ENCODE measurements at regions not wholly inside any gene's neighbourhood (a gene's known extent, or its start where the extent isn't known, plus 50 kb on each side); places are given as distances from the start of the nearest gene placed in this dataset.

DNA sequence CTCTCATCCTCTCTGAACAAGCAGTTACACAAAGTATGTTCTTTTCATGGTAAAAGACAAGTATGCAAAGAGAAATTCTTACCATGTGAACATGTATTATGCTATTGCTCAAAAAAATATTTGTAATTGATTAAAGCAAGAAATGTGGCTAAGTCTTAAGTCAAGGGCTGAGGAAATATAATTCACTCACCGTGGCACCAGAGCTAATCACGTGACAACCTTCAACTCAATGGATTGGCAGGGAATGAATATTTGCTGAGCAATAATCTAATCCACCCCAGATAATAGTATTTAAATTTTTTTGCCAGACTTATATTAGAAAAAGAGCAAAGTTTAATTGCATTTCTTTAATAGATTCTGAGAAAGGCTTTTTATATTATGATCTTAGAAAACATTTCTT, 310.2 kb downstream of the HS3ST1 start:
- H3K4me2 ChIP-seq (ENCODE audit: low read length), result no peak overlapping the region
- no CpG with 5 or more reads among the region's 2 CpGs for WGBS (ENCODE audit: extremely low coverage, insufficient coverage, low lambda C conversion rate)

DNA sequence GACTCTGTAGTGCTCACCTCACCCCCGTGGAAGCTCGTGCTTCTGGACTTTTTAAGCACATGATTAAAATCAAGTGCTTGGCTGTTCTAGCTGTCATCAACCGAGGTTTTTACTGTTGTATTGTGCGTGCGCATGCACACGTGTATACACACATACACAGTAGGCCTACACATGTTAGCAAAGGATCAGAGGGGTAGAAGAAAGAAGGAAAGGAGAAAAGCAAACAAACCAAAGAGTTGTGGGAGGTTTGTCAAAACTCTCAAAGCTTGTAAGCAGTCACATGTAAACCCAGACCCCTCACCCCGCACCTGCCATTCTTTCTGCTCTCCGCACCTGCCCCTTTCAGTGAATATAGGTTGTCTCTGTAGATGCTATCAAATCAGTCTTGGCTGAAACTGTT, 311.8 kb downstream of the HS3ST1 start:
- Histone ChIP-seq H3K79me2 (ENCODE audit: control insufficient read depth, insufficient read depth, low read length) (no peaks in the 10 kb centered on the region), H2BK120ac (ENCODE audit: low read depth, low read length) (no peak overlapping the region), H2BK5ac (ENCODE audit: low read length) (no peak overlapping the region), H3K18ac (ENCODE audit: low read length) (no peak overlapping the region), H2AK5ac (ENCODE audit: low read length) (no peak overlapping the region), H3K4ac (ENCODE audit: low read depth, low read length) (no peak overlapping the region), H3K4me2 (ENCODE audit: low read length) (no peak overlapping the region), H3K56ac (ENCODE audit: low read length) (no peak overlapping the region), H3K4me1 (ENCODE audit: control insufficient read depth, low read depth, low read length) (no peaks in the 10 kb centered on the region), H4K8ac (ENCODE audit: low read depth, low read length) (no peak overlapping the region), H3K23ac (ENCODE audit: low read length) (no peak overlapping the region), H3K4me3 (ENCODE audit: low read length) (no peak overlapping the region), H4K5ac (ENCODE audit: low read length) (no peak overlapping the region), H3K36me3 (ENCODE audit: control insufficient read depth, insufficient read depth, low read length) (no peaks in the 10 kb centered on the region), H2BK15ac (replicated peaks; ENCODE audit: low read depth) (no peak overlapping the region), H3K27ac (ENCODE audit: low read depth, low read length) (no peak overlapping the region), H3K79me1 (ENCODE audit: low read length) (no peaks in the 10 kb centered on the region), H3K9ac (ENCODE audit: low read length) (no peak overlapping the region), H3K27me3 (ENCODE audit: insufficient read depth, low read length, poor library complexity) (no peaks in the 10 kb centered on the region)
- DNase-seq, result no peak
- no CpG with 5 or more reads among the region's 8 CpGs for WGBS (ENCODE audit: extremely low coverage, insufficient coverage, low lambda C conversion rate)

More for the DNA sequence above, 310.2 kb downstream of the HS3ST1 start:
- Histone ChIP-seq H3K23ac (ENCODE audit: low read length) (no peak overlapping the region), H3K9ac (ENCODE audit: low read length) (no peak overlapping the region), H4K8ac (ENCODE audit: low read depth, low read length) (no peak overlapping the region), H3K79me1 (ENCODE audit: low read length) (no peaks in the 10 kb centered on the region), H3K18ac (ENCODE audit: low read length) (no peak overlapping the region), H2BK5ac (ENCODE audit: low read length) (no peak overlapping the region), H3K27me3 (ENCODE audit: insufficient read depth, low read length, poor library complexity) (no peaks in the 10 kb centered on the region), H3K56ac (ENCODE audit: low read length) (no peak overlapping the region), H3K4me1 (ENCODE audit: control insufficient read depth, low read depth, low read length) (no peaks in the 10 kb centered on the region), H3K4me3 (ENCODE audit: low read length) (no peak overlapping the region), H2AK5ac (ENCODE audit: low read length) (no peak overlapping the region), H3K4ac (ENCODE audit: low read depth, low read length) (no peak overlapping the region), H2BK120ac (ENCODE audit: low read depth, low read length) (no peak overlapping the region), H2BK15ac (replicated peaks; ENCODE audit: low read depth) (no peak overlapping the region), H3K36me3 (ENCODE audit: control insufficient read depth, insufficient read depth, low read length) (no peaks in the 10 kb centered on the region), H4K5ac (ENCODE audit: low read length) (no peak overlapping the region), H3K79me2 (ENCODE audit: control insufficient read depth, insufficient read depth, low read length) (no peaks in the 10 kb centered on the region), H3K27ac (ENCODE audit: low read depth, low read length) (no peak overlapping the region)
- DNase-seq, result no peak

DNA sequence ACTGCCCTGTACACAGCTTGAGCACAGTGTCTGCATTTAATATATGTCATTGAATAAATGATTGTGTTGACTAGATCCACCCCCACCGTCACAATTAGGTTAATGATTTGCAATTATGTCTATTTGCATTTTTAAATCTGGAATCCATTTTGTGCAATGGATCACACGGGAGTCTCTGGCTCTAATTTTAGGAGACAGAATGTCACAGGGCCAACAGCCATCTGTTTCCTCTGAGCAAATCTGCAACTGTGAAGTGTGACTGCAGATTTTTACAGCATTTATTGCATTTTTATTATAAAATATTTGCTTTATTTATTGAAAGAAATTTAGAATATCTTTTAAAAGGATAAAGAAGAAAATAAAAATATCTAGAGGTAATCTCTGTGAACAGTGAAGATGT, 316.8 kb downstream of the HS3ST1 start:
- Histone ChIP-seq H4K8ac (ENCODE audit: low read depth, low read length) (no peak overlapping the region), H2BK5ac (ENCODE audit: low read length) (no peak overlapping the region), H4K5ac (ENCODE audit: low read length) (no peak overlapping the region), H3K18ac (ENCODE audit: low read length) (no peak overlapping the region), H3K23ac (ENCODE audit: low read length) (no peak overlapping the region), H3K4me2 (ENCODE audit: low read length) (no peak overlapping the region), H3K56ac (ENCODE audit: low read length) (no peak overlapping the region), H2BK120ac (ENCODE audit: low read depth, low read length) (no peak overlapping the region), H3K36me3 (ENCODE audit: control insufficient read depth, insufficient read depth, low read length) (no peaks in the 10 kb centered on the region), H3K27ac (ENCODE audit: low read depth, low read length) (no peak overlapping the region), H2BK15ac (replicated peaks; ENCODE audit: low read depth) (no peak overlapping the region), H2AK5ac (ENCODE audit: low read length) (no peak overlapping the region), H3K79me1 (ENCODE audit: low read length) (no peaks in the 10 kb centered on the region), H3K79me2 (ENCODE audit: control insufficient read depth, insufficient read depth, low read length) (no peaks in the 10 kb centered on the region), H3K4me3 (ENCODE audit: low read length) (no peak overlapping the region), H3K9ac (ENCODE audit: low read length) (no peak overlapping the region), H3K27me3 (ENCODE audit: insufficient read depth, low read length, poor library complexity) (no peaks in the 10 kb centered on the region), H3K4me1 (ENCODE audit: control insufficient read depth, low read depth, low read length) (no peaks in the 10 kb centered on the region), H3K4ac (ENCODE audit: low read depth, low read length) (no peak overlapping the region)
- WGBS (ENCODE audit: extremely low coverage, insufficient coverage, low lambda C conversion rate), result no CpG with 5 or more reads among the region's 2 CpGs
- no peak for DNase-seq

DNA sequence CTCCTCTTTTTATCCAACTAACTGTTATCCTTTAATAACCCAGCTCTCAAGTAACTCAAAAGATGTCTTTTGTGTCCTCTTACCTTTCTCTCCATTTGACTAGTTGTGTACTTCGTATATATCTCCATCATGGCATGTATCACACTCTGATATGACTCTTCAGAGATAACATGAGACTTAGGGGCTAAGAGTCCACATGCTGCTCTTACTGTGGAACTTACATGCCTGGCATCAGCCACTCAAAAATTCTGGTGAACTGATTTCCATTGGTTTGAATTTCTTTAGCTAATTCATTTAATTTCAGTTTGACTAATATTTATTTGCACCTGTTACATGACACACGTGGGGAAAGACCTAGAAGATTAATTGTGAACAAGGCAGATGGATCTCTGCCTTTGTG, 317.3 kb downstream of the HS3ST1 start:
- no peaks in the 10 kb centered on the region for H3K79me2 ChIP-seq (ENCODE audit: control insufficient read depth, insufficient read depth, low read length)
- no peak overlapping the region for H3K4me3 ChIP-seq (ENCODE audit: low read length)
- H3K4ac ChIP-seq (ENCODE audit: low read depth, low read length), result no peak overlapping the region
- no peak overlapping the region for H4K8ac ChIP-seq (ENCODE audit: low read depth, low read length)
- H3K36me3 ChIP-seq (ENCODE audit: control insufficient read depth, insufficient read depth, low read length), result no peaks in the 10 kb centered on the region
- H3K18ac ChIP-seq (ENCODE audit: low read length), result no peak overlapping the region
- H3K9ac ChIP-seq (ENCODE audit: low read length), result no peak overlapping the region
- no peak overlapping the region for H2BK15ac ChIP-seq (replicated peaks; ENCODE audit: low read depth)
- H4K5ac ChIP-seq (ENCODE audit: low read length), result no peak overlapping the region
- no peak overlapping the region for H3K23ac ChIP-seq (ENCODE audit: low read length)
- H2BK5ac ChIP-seq (ENCODE audit: low read length), result no peak overlapping the region
- H3K27me3 ChIP-seq (ENCODE audit: insufficient read depth, low read length, poor library complexity), result no peaks in the 10 kb centered on the region
- no peaks in the 10 kb centered on the region for H3K4me1 ChIP-seq (ENCODE audit: control insufficient read depth, low read depth, low read length)
- DNase-seq, result no peak
- no peak overlapping the region for H2AK5ac ChIP-seq (ENCODE audit: low read length)
- H2BK120ac ChIP-seq (ENCODE audit: low read depth, low read length), result no peak overlapping the region
- H3K56ac ChIP-seq (ENCODE audit: low read length), result no peak overlapping the region
- no CpG with 5 or more reads among the region's 2 CpGs for WGBS (ENCODE audit: extremely low coverage, insufficient coverage, low lambda C conversion rate)
- no peak overlapping the region for H3K4me2 ChIP-seq (ENCODE audit: low read length)
- H3K27ac ChIP-seq (ENCODE audit: low read depth, low read length), result no peak overlapping the region
- H3K79me1 ChIP-seq (ENCODE audit: low read length), result no peaks in the 10 kb centered on the region

DNA sequence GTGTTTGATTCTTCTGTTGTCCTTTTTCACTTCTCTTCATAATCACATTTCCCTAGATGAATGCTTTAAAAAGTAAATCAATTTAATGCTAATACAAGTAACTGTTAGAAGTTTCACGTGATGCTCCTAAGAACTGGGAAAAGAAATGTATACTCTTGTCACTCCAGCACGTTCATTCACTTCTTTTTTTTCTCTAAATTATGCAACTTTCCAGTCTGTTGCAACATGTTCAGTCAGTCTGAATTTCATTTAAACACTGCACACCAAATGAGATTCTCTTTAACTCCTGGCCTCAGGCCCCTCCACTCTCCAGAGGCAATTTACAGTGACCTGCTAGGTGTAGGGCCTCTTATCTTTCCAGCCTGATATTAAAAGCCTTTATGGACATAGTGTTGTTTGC, 321.9 kb downstream of the HS3ST1 start:
- Histone ChIP-seq H3K9ac (ENCODE audit: low read length) (no peak overlapping the region), H3K23ac (ENCODE audit: low read length) (no peak overlapping the region), H3K56ac (ENCODE audit: low read length) (no peak overlapping the region), H4K5ac (ENCODE audit: low read length) (no peak overlapping the region), H3K4me1 (ENCODE audit: control insufficient read depth, low read depth, low read length) (no peaks in the 10 kb centered on the region), H4K8ac (ENCODE audit: low read depth, low read length) (no peak overlapping the region), H2AK5ac (ENCODE audit: low read length) (no peak overlapping the region), H3K79me2 (ENCODE audit: control insufficient read depth, insufficient read depth, low read length) (no peaks in the 10 kb centered on the region), H2BK5ac (ENCODE audit: low read length) (no peak overlapping the region), H3K4me2 (ENCODE audit: low read length) (no peak overlapping the region), H3K18ac (ENCODE audit: low read length) (no peak overlapping the region), H2BK120ac (ENCODE audit: low read depth, low read length) (no peak overlapping the region), H3K36me3 (ENCODE audit: control insufficient read depth, insufficient read depth, low read length) (no peaks in the 10 kb centered on the region), H3K27ac (ENCODE audit: low read depth, low read length) (no peak overlapping the region), H3K27me3 (ENCODE audit: insufficient read depth, low read length, poor library complexity) (no peaks in the 10 kb centered on the region), H2BK15ac (replicated peaks; ENCODE audit: low read depth) (no peak overlapping the region), H3K4ac (ENCODE audit: low read depth, low read length) (no peak overlapping the region), H3K4me3 (ENCODE audit: low read length) (no peak overlapping the region), H3K79me1 (ENCODE audit: low read length) (no peaks in the 10 kb centered on the region)
- WGBS (ENCODE audit: extremely low coverage, insufficient coverage, low lambda C conversion rate), result no CpG with 5 or more reads among the region's 2 CpGs
- no peak for DNase-seq

DNA sequence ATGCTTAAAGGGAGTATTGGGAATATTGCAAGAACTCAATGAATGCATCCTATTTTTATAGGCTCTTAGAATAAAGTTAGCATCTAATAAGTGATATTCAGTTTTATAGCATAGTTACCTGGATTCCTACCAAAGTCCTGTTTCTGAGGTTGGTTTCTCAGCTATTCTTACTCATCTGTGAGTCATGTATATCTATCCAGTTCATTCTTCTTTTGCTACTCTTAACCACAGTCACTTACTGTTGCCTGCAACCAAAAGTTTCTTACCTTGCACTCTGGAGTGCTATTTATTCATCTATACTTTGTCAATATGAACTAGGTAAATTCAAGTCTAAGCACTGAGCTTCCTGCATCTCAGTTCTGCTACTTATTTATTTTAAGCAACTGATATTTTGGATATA, 322.5 kb downstream of the HS3ST1 start:
- Histone ChIP-seq H3K23ac (ENCODE audit: low read length) (no peak overlapping the region), H3K79me1 (ENCODE audit: low read length) (no peaks in the 10 kb centered on the region), H2BK15ac (replicated peaks; ENCODE audit: low read depth) (no peak overlapping the region), H4K5ac (ENCODE audit: low read length) (no peak overlapping the region), H2BK5ac (ENCODE audit: low read length) (no peak overlapping the region), H2BK120ac (ENCODE audit: low read depth, low read length) (no peak overlapping the region), H3K9ac (ENCODE audit: low read length) (no peak overlapping the region), H3K4me1 (ENCODE audit: control insufficient read depth, low read depth, low read length) (no peaks in the 10 kb centered on the region), H3K4me2 (ENCODE audit: low read length) (no peak overlapping the region), H3K27me3 (ENCODE audit: insufficient read depth, low read length, poor library complexity) (no peaks in the 10 kb centered on the region), H2AK5ac (ENCODE audit: low read length) (no peak overlapping the region), H3K4ac (ENCODE audit: low read depth, low read length) (no peak overlapping the region), H3K36me3 (ENCODE audit: control insufficient read depth, insufficient read depth, low read length) (no peaks in the 10 kb centered on the region), H3K27ac (ENCODE audit: low read depth, low read length) (no peak overlapping the region), H4K8ac (ENCODE audit: low read depth, low read length) (no peak overlapping the region), H3K79me2 (ENCODE audit: control insufficient read depth, insufficient read depth, low read length) (no peaks in the 10 kb centered on the region), H3K4me3 (ENCODE audit: low read length) (no peak overlapping the region), H3K18ac (ENCODE audit: low read length) (no peak overlapping the region), H3K56ac (ENCODE audit: low read length) (no peak overlapping the region)
- DNase-seq, result no peak

All from mesendoderm (in vitro differentiated cells).